Transverse colon (tissue), 4 donors: ENCODE measurements at regions not wholly inside any gene's neighbourhood (a gene's known extent, or its start where the extent isn't known, plus 50 kb on each side); places are given as distances from the start of the nearest gene placed in this dataset.

Experiments used
- DNase-seq: peaks from one replicate; pipeline ENCODE4 v3.0.0-alpha.2; 2019
- H3K27ac ChIP-seq, 4 donors: fragments of 200-600 bp; sonication (generic); 2 replicates each; pipeline ENCODE4 v1.5.1; 2016 to 2018; ENCODE audit warnings: inconsistent platforms in 4 of 4
- H3K27me3 ChIP-seq: fragments of 200-600 bp; sonication (generic); 2 replicates; pipeline ENCODE4 v1.5.1; 2017; ENCODE audit warnings: inconsistent platforms
- H3K36me3 ChIP-seq, 4 donors: fragments of 200-600 bp; sonication (generic); 2 replicates each; pipeline ENCODE4 v1.5.1; 2017 to 2019; ENCODE audit warnings: inconsistent platforms in 4 of 4
- H3K4me1 ChIP-seq, 4 donors: fragments of 200-600 bp; sonication (generic); 2 replicates each; pipeline ENCODE4 v1.5.1; 2017 to 2020; ENCODE audit warnings: inconsistent platforms in 4 of 4
- H3K4me3 ChIP-seq, 4 donors: fragments of 200-600 bp; sonication (generic); 1 replicate in 1 of 4; 2 replicates in 3 of 4; pipeline versions ENCODE4 v1.5.1 to v1.6.1; 2017 to 2019; ENCODE audit warnings: inconsistent platforms in 4 of 4
- H3K9me3 ChIP-seq, 2 donors: fragments of 200-600 bp; sonication (generic); 2 replicates each; pipeline ENCODE4 v1.5.1; 2017 to 2019; ENCODE audit warnings: inconsistent platforms in 2 of 2
- EP300 ChIP-seq: sonication (generic); formaldehyde crosslinking; IDR thresholded peaks from one replicate; pipeline ENCODE4 v1.6.1; 2017; ENCODE audit warnings: antibody characterized with exemption, low read depth
- POLR2A ChIP-seq: fragments of 450-650 bp; IDR thresholded peaks from one replicate; pipeline ENCODE4 v1.6.1; 2016; ENCODE audit warnings: antibody characterized with exemption, mild to moderate bottlenecking, moderate library complexity
- POLR2AphosphoS5 ChIP-seq, 3 donors: sonication (generic); formaldehyde crosslinking; IDR thresholded peaks; one replicate each; pipeline ENCODE4 v1.6.1; 2016; ENCODE audit warnings: antibody characterized with exemption in 3 of 3
- WGBS, 2 donors: methylation state at CpG; one replicate each; pipeline ENCODE4 v1.1.5; 2018; ENCODE audit warnings: low coverage in 1 of 2; 5-methylcytosine and 5-hydroxymethylcytosine counted together
- in situ Hi-C, 4 donors: fragments of 200-750 bp; cut with MboI; loops; one replicate each; pipeline versions ENCODE4 v1.15.0 to v1.15.1; 2017; ENCODE audit warnings: low sequenced_read_pairs in 3 of 4, low pct_ligation_motif_present in 1 of 4, low pct_unique_long_range_greater_than_20kb in 1 of 4
- intact Hi-C: fragments of 100-400 bp; cut with DNase I; formaldehyde crosslinking; loops from one replicate; pipeline ENCODE4 v1.15.1; 2023; ENCODE audit warnings: low total_unique reads
- TF ChIP-seq, protein P1 (sequence below), 5 experiments: fragments of 200-600 bp in 3 of 5; fragments of 450-650 bp in 2 of 5; sonication (generic) in 3 of 5; IDR thresholded peaks; 1 replicate in 2 of 5; 2 replicates in 3 of 5; pipeline ENCODE4 v1.5.1; 2016 to 2017; ENCODE audit warnings: antibody characterized with exemption in 5 of 5, inconsistent platforms in 3 of 5, mild to moderate bottlenecking in 2 of 5, moderate library complexity in 1 of 5

DNA sequence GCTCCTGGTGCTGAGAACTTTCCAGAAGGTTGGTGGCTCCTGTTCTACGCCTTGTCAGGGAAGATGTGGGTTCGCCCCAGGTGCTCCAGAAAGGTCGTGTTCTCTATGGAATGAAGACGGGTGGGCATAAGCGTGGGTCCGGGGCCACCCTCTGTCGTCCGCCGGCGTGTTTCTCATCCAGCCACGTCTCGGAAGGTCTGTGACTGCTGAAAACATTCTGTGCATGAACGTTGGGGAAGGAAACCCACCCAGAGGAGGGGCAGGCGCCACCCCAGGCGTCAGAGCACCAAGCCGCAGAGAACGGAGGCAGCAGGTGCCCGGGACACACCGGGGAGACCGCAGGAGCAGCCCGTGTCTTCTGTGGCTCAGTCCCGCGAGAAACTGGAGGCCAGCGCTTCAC is 118.2 kb downstream of the RTP5 start:
- in situ Hi-C loops (no loop called here), intact Hi-C loops (no loop called here)
- H3K4me3 ChIP-seq = no peak overlapping the region
- H3K4me1 ChIP-seq = no peaks in the 10 kb centered on the region
- no peak overlapping the region for H3K27ac ChIP-seq
- H3K9me3 ChIP-seq = no peaks in the 10 kb centered on the region
- no peak for DNase-seq
- no peaks in the 10 kb centered on the region for H3K36me3 ChIP-seq
- WGBS, 2 donors = 84% methylated on average over 24 of the region's 24 CpGs; no CpG with 5 or more reads in 1 of the 2 donors
- no peaks in the 10 kb centered on the region for H3K27me3 ChIP-seq
- TF ChIP-seq EP300 = no peak
- TF ChIP-seq, protein P1, sequence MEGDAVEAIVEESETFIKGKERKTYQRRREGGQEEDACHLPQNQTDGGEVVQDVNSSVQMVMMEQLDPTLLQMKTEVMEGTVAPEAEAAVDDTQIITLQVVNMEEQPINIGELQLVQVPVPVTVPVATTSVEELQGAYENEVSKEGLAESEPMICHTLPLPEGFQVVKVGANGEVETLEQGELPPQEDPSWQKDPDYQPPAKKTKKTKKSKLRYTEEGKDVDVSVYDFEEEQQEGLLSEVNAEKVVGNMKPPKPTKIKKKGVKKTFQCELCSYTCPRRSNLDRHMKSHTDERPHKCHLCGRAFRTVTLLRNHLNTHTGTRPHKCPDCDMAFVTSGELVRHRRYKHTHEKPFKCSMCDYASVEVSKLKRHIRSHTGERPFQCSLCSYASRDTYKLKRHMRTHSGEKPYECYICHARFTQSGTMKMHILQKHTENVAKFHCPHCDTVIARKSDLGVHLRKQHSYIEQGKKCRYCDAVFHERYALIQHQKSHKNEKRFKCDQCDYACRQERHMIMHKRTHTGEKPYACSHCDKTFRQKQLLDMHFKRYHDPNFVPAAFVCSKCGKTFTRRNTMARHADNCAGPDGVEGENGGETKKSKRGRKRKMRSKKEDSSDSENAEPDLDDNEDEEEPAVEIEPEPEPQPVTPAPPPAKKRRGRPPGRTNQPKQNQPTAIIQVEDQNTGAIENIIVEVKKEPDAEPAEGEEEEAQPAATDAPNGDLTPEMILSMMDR (IDR thresholded peaks at IDR 0.05) = no peak
- TF ChIP-seq POLR2AphosphoS5 (IDR thresholded peaks at IDR 0.05) = no peak
- no peak for TF ChIP-seq POLR2A

DNA sequence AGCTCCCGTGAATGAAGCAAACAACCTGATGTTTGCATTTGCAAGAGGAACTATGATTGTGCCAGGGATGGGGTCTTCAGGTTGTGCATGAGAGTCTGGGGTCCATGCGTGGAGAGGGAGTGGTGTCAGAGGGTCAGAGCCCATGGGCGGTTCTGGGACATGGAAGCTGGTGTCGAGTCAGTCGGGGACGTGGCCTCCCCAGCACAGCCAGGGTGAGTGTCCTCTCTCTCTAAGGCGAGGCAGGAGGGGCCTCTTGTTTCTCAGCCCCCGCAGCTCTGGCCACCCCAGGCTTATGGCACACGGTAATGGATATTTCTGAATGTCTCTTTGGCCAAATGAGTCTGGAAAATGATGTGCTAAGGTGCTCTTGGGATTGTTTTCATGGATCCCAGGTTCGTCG is 118.6 kb downstream of the RTP5 start:
- no peak overlapping the region for H3K4me3 ChIP-seq
- H3K36me3 ChIP-seq = no peaks in the 10 kb centered on the region
- H3K27ac ChIP-seq = no peak overlapping the region
- TF ChIP-seq POLR2AphosphoS5 (IDR thresholded peaks at IDR 0.05) = no peak
- TF ChIP-seq, protein P1 (IDR thresholded peaks at IDR 0.05) = no peak
- TF ChIP-seq POLR2A = no peak
- no peak for TF ChIP-seq EP300
- H3K4me1 ChIP-seq = no peaks in the 10 kb centered on the region
- H3K9me3 ChIP-seq = no peaks in the 10 kb centered on the region
- no peaks in the 10 kb centered on the region for H3K27me3 ChIP-seq
- DNase-seq = no peak
- intact Hi-C loops = no loop called here
- WGBS, 2 donors = 87 to 96% methylated on average over 2 to 11 of the region's 11 CpGs
- in situ Hi-C loops = no loop called here

DNA sequence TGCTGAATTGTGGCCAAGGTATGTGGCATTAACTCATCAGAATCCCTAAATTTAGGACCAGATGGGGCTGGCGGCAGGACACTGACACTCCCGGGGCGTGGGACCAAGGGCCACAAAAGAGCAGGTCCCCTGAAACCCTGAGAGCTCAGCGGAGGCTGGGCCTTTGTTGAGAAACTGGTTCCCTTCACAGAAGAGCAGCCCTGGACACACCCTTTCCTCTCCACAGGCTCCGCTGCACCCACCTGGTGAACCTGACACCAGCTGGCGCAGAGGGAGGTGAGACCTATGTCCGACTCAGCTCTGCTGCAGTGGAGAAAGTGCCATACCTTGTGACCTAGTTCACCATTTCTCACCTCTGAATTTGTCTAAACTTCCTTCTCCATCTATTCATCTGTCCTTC is 119.5 kb downstream of the RTP5 start:
- no peaks in the 10 kb centered on the region for H3K9me3 ChIP-seq
- H3K36me3 ChIP-seq = no peaks in the 10 kb centered on the region
- 80 to 92% methylated on average over 3 to 7 of the region's 7 CpGs for WGBS, 2 donors
- no peaks in the 10 kb centered on the region for H3K4me1 ChIP-seq
- TF ChIP-seq, protein P1 (IDR thresholded peaks at IDR 0.05) = no peak
- TF ChIP-seq POLR2AphosphoS5 (IDR thresholded peaks at IDR 0.05) = no peak
- no peak for TF ChIP-seq POLR2A
- TF ChIP-seq EP300 = no peak
- DNase-seq = no peak
- in situ Hi-C loops = no loop called here
- no peak overlapping the region for H3K27ac ChIP-seq
- H3K4me3 ChIP-seq = no peak overlapping the region
- intact Hi-C loops = no loop called here
- H3K27me3 ChIP-seq = no peaks in the 10 kb centered on the region

DNA sequence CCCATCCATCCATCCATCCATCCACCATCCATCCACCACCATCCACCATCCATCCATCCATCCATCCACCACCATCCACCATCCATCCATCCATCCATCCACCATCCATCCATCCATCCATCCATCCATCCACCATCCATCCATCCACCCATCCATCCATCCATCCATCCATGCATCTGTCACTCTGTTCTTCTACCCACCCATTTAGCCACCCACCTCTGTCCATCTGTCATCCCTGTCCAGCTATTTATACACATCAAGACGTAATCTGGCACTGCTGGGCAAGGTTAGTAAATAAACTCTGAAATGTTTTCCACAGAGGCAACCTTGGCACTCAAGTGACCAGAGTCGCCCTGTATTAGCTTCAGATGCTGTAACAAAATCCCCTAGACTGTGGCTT is 120.9 kb downstream of the RTP5 start:
- H3K4me1 ChIP-seq = no peaks in the 10 kb centered on the region
- no peak overlapping the region for H3K4me3 ChIP-seq
- H3K27me3 ChIP-seq = no peaks in the 10 kb centered on the region
- no peaks in the 10 kb centered on the region for H3K36me3 ChIP-seq
- TF ChIP-seq EP300 (no peak), POLR2A (no peak), POLR2AphosphoS5 (IDR thresholded peaks at IDR 0.05) (no peak)
- TF ChIP-seq, protein P1 (IDR thresholded peaks at IDR 0.05) = no peak
- no peak overlapping the region for H3K27ac ChIP-seq
- intact Hi-C loops (no loop called here), in situ Hi-C loops (no loop called here)
- H3K9me3 ChIP-seq = no peaks in the 10 kb centered on the region
- WGBS, 2 donors = 81% methylated on average over 2 of the region's 2 CpGs; no CpG with 5 or more reads in 1 of the 2 donors
- no peak for DNase-seq
